ENCODE measurements at regions not wholly inside any gene's neighbourhood (a gene's known extent, or its start where the extent isn't known, plus 50 kb on each side); places are given as distances from the start of the nearest gene placed in this dataset.
"Not testable (repeated sequence)": the region's sequence is repeated elsewhere in the genome, so short reads cannot be mapped to it uniquely, and the experiment has no call there.

DNA sequence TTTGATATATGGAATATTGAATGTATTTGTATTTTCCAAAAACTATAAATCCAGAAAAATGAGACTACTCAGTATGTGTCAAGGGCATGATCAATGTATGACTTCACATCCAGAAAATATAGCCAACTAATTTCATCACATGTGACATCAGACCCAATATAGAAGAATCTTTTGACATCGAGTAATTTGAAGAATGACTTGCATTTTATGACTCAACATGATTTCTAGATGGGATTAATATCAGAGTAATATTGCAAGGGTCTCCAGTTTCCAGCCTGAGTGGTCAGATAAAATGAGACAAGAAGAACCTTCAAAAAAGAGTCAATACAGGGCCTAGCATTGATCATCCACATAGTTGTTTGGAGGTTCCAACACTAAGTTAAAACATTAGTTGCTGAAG lies 467.5 kb upstream of the PAPPA start:
- no peak for DNase-seq

DNA sequence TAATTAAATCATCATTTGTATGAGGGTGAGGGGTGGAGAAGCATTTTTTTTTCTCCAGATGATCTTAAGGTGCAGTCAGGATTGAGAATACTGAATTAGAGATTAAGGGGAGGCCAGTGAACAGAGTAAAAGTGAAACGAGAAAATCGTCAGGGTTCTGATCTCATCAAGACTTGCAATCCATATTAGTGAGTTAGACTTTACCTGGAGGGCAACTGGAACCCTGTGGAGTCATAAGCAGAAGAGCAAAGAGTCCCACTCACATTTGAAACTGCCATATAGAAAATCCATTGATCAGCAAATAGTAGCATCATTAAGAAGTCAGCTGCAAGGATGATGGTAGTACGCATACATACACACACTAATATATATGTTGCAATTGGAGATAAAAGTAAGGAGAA lies 466.2 kb upstream of the PAPPA start:
- no peak for DNase-seq

DNA sequence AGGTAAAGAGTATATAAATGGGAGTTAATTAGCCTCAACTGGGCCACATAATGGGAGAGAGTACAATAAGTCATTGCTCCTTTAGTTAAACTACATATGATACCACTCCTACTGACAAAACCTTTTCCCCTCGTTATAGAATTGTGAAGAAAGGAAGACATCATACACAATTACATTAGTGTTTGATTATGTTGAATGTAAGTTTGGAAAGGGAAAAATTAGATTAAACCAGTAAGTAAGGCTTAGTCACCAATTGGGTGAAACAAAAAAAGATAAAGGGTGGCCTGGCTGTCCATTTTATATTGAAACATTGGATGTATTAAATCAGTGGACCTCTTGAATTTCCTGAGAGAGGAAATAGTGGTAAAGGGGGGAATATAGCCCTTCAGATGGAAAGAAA lies 464.3 kb upstream of the PAPPA start:
- no peak for DNase-seq

DNA sequence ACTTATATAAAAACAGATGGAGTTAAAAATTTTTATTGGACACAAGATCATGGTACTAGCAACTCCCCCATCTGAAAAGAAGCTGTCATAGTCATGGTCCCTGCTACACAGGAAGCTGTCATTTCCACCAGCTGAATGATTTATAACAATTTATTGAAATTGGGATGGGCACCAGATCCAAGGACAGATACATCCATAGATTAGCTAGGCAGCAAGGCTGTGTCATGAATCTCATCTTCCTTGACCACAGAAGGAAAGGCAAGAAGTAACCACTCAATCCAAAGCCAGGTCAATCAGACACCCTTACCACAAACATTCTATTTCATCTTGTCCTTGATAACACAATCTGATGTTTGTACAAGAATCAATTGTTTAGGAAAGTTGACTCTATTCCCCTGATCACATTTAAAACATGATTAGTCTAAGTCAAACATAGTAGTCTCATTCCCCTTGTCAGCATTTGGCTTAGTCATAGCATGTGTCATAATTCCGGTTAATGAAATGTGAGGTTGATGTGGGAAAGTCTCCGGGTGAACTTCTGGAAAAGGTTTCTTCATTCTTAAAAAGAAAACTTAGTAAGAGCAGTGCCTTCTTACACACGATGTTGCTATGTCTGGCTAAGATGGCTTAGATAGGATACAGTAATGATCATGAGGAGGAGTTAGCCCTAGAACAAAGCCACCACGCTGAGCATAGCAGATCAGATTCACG lies 462.6 kb upstream of the PAPPA start:
- no peak for DNase-seq

DNA sequence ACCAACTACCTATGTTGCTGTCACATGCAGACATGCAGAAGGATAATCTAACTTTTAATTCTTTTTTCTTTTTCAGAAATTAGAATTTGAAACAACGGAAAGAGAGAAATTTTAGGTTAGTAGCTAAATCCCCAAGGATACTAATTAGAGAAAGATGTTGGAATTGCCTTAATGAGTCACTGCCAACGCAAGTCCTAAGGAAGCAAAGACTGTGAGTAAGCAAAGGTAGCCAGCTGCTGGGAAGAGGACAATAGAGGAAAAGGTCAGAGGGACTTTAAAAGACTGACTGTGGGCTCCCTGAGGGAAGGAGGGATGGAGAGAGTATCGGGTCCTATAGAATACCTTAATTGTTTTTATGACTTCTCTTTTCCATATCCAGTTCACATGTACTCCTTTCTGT lies 461.9 kb upstream of the PAPPA start:
- no peak for DNase-seq

DNA sequence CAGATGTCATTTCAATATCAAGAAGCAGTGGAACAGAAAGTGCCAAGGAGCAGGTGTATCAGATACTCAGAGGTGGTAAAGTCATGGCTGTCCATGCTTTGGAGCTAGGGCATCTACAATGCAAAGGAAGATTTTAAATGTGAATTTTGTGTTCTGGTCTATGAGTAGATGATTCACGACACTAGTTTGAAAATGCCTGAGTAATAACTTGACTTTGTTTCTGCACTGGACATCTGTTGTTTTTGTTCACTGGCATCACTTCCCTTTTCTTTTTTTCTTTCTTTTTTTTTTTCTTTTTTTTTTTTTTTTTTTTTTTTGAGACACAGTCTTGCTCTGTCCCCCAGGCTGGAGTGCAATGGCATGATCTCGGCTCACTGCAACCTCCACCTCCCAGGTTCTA lies 460.7 kb upstream of the PAPPA start:
- DNase-seq: not testable (repeated sequence)

DNA sequence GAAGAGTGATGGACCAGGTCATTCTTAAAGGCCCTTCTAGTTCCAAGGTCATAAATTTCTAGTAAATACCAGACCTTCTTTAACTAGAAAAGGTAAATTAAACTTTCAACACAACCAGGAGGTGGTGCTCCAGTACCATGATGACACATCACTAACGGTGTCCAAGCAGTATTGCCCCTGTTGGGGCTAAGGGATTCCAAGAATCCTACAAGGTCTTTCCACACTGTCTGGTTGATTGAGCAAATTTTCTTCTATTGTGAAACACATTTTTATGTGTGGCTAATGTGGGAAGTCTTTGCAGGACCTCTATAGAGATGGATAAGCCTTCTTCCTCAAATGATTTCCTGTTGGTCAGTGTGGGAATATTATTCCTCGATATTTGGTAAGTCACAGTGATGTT lies 459.6 kb upstream of the PAPPA start:
- DNase-seq: no peak

DNA sequence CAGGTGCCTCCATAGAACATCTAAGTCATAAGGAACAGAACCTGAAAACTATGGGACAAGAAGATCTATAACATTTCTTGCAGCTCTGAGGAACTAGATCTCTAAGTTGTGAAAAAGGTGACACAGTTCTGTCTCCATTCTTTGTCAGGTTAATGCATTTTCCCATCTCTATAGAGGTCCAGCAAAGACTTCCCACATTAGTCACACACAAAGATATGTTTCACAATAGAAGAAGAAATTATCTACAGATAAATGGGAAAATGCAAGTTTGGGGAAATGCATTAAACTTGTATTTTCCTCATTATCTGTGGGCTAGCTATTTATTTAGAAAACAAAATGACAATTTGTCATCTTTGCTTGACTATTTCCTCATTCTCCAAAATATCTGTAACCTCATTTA lies 458.6 kb upstream of the PAPPA start:
- DNase-seq: no peak

DNA sequence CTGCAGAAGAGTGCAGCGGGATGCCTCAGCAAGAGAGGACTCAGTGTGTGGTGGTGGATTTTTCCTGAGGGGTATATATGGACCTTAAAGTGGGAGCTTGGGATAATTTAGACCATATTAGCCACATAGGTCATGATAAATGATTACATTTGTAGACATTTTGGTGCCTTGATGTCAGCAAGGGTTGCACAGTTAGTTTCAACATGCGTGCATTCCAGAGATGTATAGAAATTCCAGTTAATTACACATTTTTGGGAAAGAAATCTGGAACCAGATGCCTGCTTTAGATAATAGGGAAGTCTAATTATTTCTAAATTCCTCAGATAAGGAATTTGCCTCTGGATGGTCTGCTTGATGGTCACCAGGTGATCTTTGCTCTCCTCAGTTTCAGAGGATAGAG lies 440.6 kb upstream of the PAPPA start:
- no peak for DNase-seq

DNA sequence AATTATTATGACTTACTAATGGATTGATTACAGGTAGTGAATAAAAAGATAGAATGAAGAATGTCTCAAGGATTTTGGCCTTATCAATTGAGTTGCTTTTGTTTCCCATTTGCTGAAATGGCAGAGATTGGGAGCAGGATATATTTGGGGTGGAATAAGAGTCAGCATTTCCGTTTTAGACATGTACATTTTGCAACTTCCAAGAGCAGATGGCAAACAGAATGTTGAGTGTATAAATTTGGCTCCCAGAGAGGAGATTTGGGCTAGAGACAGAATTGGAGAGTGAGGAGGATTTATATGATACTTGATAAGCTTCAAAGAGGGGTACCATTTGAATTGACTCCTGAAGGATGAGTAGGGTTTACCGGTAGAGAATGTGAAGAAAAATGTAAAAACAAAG lies 437.9 kb upstream of the PAPPA start:
- no peak for DNase-seq

DNA sequence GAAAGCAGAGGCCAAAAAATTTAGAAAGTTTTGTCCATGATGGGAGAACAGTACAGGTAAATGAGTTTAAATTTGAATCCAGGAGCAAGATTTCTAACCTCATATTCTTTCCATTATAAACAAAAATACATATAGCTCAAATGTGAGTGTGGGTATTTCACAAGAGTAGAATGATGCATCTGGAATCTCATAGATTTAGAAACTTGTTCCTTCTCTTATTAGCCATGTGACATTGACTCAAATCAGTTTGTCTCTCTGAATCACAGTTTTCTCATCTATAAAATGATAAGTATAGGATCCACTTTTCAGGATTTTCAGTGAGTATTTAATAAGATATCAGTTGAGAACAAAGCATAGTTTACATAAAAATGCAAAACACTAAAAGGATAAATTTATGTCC lies 436.3 kb upstream of the PAPPA start:
- DNase-seq: no peak

DNA sequence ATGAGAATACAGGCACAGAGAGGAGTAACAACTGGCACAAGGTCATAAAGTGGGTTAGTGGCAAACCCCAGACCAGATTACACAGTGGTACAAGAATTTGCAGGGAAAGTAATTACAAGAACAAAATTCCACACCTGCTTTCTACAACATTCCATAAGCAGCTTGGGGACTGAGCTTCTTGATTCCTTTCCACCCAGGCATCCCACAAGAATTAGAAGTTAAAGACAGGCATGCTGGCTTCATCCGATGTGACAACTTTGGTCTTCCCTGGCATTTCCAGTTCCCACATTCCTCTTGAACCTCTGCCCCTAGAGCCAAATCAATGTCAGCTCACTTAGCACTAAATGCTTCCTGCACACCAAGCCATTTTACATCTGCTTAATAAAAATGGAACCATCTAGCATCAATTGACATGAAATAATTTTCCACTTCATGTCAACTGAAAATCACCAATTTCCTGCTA lies 435.8 kb upstream of the PAPPA start:
- no peak for DNase-seq

DNA sequence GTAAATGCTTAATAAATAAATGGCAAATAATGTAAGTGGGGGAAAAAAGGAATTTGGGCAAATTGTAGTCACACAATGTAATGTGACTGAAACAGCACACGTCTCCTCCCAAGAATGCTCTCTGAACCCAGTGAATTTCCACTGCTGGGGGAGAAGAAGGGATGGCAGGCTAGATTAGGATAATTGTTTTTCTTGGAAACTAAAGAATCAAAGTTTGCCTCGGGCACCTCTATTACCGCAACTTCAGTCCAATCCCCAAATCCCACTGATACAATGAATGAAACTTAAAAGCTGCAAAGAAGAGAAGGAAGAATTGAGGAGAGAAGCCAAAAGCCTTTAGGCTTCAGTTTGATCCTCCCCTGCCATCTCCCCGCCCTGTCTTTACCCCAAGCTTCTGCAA lies 423.2 kb upstream of the PAPPA start:
- DNase-seq: no peak

DNA sequence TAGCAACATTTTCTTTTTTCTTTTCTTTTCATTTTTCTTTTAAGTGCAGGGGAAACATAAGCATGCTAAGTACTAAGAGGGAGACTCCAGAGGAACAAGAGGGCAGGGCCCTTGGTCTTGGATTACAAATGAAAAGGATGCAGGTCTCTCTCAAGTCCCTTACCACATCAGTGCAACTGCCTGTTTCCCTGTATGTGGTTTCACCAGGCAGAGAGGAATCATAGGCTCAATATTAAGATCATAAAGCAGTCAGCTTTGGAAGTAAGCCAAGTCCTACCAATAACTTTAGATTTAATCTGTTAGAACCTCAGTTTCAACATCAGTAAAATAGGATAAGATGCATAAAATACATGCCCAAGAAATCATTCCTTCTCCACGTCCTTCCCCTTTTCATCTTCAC lies 422.7 kb upstream of the PAPPA start:
- DNase-seq: no peak

DNA sequence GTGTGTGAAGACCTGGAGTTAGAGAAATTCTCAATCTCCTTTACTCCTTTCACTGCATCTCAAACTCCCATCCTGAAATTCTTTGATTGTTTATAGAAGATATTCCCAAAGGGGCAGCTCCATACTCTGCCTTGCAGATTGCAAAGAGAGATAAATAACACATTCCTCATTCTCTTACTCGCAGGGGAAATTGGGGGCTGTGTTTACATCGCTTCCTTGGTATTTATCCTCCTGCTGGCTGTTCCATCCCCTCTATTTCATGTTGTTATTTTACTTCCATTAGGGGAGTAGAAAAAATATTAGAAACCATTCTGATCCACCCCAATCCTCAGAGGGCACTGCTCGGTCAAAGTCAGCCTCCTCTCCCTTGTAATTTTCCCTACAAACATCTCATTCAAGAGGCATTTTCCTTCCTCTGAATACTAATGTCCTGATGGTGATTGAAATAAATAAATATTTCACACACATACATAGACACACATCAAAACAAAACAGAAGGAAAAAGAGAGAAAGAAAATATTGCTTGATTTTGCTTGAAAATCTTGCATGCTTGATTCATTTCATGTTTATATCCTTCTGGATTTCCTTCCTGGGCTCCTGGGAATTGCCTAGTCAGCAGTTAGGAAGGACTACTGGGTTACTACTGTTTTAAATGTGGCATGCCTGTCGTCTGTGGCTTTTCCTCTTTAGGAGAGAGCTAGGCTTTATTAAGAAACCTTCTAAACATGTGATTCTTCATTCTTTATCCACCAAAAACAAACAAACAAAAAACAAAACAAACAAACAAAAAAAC lies 420.1 kb upstream of the PAPPA start:
- no peak for DNase-seq

DNA sequence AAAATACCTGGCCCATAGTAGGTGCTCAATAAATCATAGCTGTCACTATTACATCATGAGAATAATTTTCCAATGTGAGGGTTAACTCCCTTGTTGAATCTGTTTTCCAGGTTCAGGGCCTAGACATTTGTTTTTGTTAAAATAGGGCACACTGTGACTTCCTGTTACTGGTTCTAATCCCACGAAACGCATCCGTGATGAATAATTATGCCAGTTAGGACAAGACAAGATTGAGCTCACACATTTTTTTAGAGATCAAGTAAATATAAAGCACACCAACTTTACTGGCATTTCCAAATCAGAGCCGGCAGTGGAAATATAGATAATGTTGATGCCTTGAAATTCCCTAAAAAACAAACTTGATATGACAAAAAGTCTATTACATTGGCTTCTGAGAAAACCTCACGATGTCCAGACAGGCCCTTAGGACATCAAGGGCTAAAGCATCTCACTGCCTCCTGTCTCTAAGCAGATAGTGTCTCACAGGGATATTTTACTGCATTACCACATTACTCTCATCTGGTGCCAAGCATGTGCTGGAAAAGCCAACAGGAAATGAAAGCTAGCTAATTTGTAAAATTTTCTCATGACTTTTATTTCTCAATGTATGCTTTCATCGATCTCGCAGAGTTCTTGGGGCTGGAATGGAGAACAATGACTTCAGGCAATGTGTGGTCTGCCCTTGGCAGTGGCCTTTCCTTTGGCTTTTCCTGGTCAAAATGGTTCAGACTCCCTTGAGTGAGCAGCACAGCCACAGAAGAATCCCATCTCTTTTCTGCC lies 414.3 kb upstream of the PAPPA start:
- no peak for DNase-seq

DNA sequence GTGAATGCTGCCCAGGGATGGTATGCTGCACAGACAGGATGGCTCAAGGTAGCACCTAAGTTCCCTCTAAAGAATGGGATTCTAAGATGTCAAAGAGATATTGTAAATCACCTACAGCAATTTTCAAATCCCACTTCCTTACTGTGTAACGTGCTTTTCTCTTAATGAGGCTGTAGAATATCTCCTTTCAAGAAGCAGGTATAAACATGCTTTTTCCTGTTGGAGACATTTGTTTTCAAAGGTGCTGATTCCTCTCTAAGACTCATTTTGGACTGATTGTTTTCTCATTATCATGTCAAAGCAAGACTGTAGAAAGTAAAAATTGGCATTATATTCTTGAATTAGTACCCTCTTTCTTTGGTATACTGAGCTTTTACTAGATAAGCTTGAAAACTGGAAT lies 412.6 kb upstream of the PAPPA start:
- no peak for DNase-seq

DNA sequence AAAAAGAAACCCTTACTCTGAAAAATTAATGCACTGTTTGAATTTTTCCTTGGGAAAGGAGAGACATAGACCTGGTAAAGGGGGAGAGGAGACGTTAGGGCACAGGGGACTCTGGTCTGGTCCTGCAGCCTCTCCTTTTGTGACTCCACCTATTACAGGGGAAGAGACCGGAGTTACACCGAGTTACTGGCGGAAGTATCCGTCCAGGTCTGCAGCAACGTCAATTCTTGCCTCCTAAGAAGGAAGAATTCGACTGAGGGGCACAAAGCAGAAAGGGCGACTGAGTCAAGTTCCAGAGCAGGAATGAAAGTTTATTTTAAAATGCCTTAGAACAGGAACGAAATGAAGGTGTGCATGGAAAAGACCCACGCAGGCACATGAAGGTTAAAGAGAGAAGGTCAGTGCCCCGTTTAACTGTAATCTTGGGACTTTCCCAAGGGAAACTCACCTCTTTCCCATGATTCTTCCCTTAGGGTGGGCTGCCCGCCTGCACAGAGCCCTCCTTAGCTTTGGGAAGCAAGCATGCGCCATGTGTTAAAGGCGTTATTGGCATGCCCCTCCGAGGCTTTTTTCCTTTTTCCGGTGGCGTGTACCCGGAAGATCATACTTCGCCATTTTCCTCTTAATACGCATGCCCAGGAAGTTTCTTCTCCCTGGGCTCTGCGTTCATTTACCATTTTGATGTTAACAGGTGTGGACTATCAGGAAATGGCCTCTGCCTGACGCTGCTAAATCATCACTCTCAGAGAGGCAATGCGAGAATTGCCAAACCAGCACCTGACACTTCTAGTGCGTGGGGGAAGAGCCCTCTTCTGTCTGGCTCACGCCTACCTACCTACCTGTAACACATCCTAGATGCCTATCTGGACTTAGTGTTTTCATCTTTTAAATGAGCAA lies 409.6 kb upstream of the PAPPA start:
- no peak for DNase-seq

DNA sequence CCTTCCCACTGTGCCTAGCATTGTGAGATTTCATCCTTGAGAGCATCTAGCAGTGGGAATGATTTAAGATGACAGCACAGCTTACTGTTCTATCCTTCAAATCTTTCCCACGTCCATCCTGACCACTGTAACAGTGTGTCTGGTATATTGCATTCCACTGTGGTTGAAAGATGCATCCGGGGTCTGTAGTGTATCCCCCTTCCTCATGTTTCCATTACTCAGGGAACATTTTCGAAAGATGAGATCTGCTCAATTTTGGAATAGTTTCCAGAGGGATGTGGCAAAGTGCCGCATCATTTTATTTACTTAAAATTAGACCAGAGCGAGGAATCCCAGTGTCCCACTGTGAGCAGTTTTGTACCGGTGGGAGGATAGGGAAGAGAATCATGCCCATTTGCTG lies 407.1 kb upstream of the PAPPA start:
- DNase-seq: no peak

DNA sequence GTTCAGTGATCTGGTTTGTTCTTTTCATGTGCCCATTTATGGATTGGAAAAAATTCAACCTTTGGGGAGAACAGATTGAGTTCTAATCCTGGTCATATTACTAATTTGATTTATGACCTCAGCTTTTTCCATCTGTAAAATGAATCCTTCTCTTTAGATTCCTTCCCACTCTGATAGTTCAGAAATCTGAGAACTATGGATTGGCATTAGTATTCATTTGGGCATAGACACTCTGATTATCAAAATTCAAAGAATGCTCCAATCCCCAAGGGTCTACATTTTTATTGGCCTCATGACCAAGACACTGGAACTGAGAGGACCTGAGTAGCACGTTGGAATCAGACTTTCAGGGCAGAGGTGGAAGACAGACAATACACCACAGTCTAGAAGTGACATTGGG lies 405.9 kb upstream of the PAPPA start:
- DNase-seq: no peak

DNA sequence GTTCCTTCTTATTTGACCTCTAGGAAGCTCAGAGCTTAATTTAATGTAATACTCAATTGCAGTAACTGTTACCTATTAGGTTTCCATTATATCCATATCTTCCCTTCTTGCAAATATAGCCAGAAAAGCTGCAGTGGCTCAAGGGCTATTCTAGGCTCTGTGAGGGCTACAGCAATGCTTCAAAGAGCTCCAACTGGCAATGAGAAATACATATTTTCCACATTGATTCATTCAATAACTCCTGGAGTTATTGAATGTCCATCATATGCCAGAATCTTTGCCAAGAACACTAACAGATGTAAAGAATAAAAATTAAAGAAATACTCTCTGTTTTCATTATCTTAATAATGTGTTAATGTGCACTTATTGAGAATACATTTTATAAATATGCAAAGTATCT lies 396.9 kb upstream of the PAPPA start:
- no peak for DNase-seq

DNA sequence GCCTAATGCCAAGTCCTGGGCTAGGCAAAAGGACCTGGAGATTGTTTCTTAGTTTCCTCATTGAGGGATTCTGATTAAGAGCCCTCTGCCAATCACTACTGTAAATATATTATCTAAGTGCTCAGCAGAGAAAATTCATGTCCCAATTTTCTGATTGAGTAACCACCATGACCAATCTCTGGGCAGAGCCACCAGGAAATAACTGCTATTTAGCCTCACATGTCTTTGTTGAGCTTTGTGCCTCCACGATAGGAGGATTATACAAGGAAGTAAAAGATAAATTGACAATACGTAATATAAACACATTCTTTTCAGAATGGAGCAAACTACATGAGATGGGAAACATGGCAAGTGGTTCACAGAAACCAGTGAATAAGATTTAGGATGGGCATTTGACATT lies 396.1 kb upstream of the PAPPA start:
- DNase-seq: no peak

DNA sequence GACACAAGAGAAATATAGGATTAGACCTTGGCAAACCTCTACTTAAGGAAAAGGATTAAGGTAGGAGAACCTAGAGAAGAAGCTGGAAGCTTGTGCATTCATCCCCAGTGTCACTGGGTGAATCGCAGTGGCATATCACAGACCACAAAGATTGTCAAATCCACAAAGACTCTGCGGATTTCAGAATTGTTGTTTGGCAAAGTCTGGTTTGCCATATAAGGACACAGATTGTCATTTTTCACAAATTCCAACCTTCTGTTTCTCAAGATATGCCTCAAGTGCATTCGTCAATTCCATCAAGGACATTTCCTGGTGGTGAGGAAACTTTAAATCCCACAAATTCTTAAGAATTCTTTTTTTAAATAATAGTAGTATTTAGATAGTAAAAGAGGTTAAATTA lies 395.1 kb upstream of the PAPPA start:
- no peak for DNase-seq

Measured in NCI-H510A treated with DMSO at 0.1 percent for 48 hours (cell line).